KMS-11 (cell line): ENCODE measurements at regions not wholly inside any gene's neighbourhood (a gene's known extent, or its start where the extent isn't known, plus 50 kb on each side); places are given as distances from the start of the nearest gene placed in this dataset.

Experiments
- H2AFZ ChIP-seq: fragments of 200-600 bp; sonication (generic); 2 replicates; pipeline ENCODE4 v1.6.1; 2016; ENCODE audit warnings: antibody characterized with exemption, mixed run types, low read depth
- H3K27ac ChIP-seq: fragments of 200-600 bp; sonication (generic); 2 replicates; pipeline ENCODE4 v1.6.1; 2016; ENCODE audit warnings: mild to moderate bottlenecking, mixed run types
- H3K27me3 ChIP-seq: fragments of 200-600 bp; sonication (generic); 2 replicates; pipeline ENCODE4 v1.6.1; 2017; ENCODE audit warnings: mild to moderate bottlenecking, low read depth, mixed run types, moderate library complexity; ENCODE audit not compliant: insufficient read depth
- H3K36me3 ChIP-seq: fragments of 200-600 bp; sonication (generic); 2 replicates; pipeline ENCODE4 v1.6.1; 2017; ENCODE audit warnings: mild to moderate bottlenecking, mixed run types; ENCODE audit not compliant: insufficient read depth
- H3K4me1 ChIP-seq: fragments of 200-600 bp; sonication (generic); 2 replicates; pipeline ENCODE4 v1.6.1; 2016; ENCODE audit warnings: mild to moderate bottlenecking, low read depth, mixed run types; ENCODE audit not compliant: poor library complexity, severe bottlenecking
- H3K4me2 ChIP-seq: fragments of 200-600 bp; sonication (generic); 2 replicates; pipeline ENCODE4 v1.7.0; 2016; ENCODE audit warnings: mild to moderate bottlenecking, mixed run types
- H3K4me3 ChIP-seq: fragments of 200-600 bp; sonication (generic); IDR thresholded peaks from 2 replicates; pipeline ENCODE4 v1.6.1; 2017; ENCODE audit warnings: low read depth, low read length, mixed read lengths; ENCODE audit not compliant: insufficient read depth
- H3K79me2 ChIP-seq: fragments of 200-600 bp; sonication (generic); 2 replicates; pipeline ENCODE4 v1.6.1; 2016; ENCODE audit warnings: low read depth, mixed run types; ENCODE audit not compliant: insufficient read depth
- H3K9ac ChIP-seq: fragments of 200-600 bp; sonication (generic); 2 replicates; pipeline ENCODE4 v1.6.1; 2016; ENCODE audit warnings: mild to moderate bottlenecking, mixed run types
- H4K20me1 ChIP-seq: fragments of 200-600 bp; sonication (generic); 2 replicates; pipeline ENCODE4 v1.6.1; 2016; ENCODE audit warnings: mild to moderate bottlenecking, mixed run types; ENCODE audit not compliant: insufficient read depth
- CTCF ChIP-seq: fragments of 200-600 bp; sonication (generic); conservative IDR thresholded peaks from 2 replicates; pipeline ENCODE4 v1.6.1; 2017; ENCODE audit warnings: low read depth, mild to moderate bottlenecking, antibody characterized with exemption, low read length, moderate library complexity, mixed read lengths

DNA sequence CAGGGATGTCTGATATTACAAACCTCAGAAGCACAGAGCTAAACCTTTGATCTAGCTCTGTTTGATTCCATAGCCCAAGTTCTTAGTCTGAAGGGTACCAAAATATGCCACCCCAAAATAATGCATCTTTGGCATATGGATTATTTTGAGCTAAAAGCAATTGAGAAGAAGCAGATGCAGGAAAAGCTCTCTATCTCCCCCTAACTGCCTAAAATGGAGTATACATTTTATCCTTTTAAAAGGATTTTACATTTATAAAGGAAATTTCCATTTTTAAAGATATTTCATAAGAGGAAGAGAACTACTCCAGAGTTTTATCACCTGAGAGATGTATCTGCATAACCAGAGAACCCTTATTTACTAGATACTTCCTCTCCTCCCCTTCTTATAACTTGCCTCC is 158.7 kb downstream of the ZNF674 start:
- no peak overlapping the region for H3K27ac ChIP-seq
- no peaks in the 10 kb centered on the region for H4K20me1 ChIP-seq
- H3K4me1 ChIP-seq, result no peaks in the 10 kb centered on the region
- H3K4me3 ChIP-seq, result no peak overlapping the region
- H3K36me3 ChIP-seq, result no peaks in the 10 kb centered on the region
- no peaks in the 10 kb centered on the region for H3K27me3 ChIP-seq
- no peak overlapping the region for H3K4me2 ChIP-seq
- TF ChIP-seq CTCF, result peak; percentile 49; the same call in 1 of the 2 replicates
- H3K79me2 ChIP-seq, result no peaks in the 10 kb centered on the region
- H3K9ac ChIP-seq, result no peak overlapping the region
- no peak overlapping the region for H2AFZ ChIP-seq

DNA sequence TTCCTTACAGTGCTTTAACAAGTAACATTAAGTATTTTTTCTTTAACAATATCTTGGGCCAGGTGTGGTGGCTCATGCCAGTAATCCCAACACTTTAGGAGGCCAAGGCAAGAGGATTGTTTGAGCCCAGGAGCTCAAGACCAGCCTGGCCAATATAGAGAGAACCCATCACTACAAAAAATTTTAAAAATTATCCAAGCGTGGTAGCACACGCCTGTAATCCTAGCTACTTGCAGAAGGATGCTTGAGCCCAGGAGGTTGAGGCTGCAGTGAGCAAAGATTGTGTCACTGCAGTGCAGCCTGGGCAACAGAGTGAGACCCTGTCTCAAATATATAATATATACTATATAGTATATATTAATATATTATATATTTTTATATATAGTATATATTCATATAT is 162.2 kb downstream of the ZNF674 start:
- no peaks in the 10 kb centered on the region for H4K20me1 ChIP-seq
- no peak overlapping the region for H3K27ac ChIP-seq
- H3K36me3 ChIP-seq, result no peaks in the 10 kb centered on the region
- no peaks in the 10 kb centered on the region for H3K79me2 ChIP-seq
- no peaks in the 10 kb centered on the region for H3K4me1 ChIP-seq
- H3K4me3 ChIP-seq, result no peak overlapping the region
- no peak overlapping the region for H3K4me2 ChIP-seq
- no peak overlapping the region for H3K9ac ChIP-seq
- H3K27me3 ChIP-seq, result no peaks in the 10 kb centered on the region
- TF ChIP-seq CTCF, result no peak
- no peak overlapping the region for H2AFZ ChIP-seq

GRCh38 chrX:46382595-46382994 is 162.6 kb downstream of the ZNF674 start:
- Histone ChIP-seq H4K20me1 (no peaks in the 10 kb centered on the region), H3K4me3 (no peak overlapping the region), H3K4me2 (no peak overlapping the region), H3K9ac (no peak overlapping the region), H3K27ac (no peak overlapping the region), H3K4me1 (no peaks in the 10 kb centered on the region), H3K27me3 (no peaks in the 10 kb centered on the region), H3K79me2 (no peaks in the 10 kb centered on the region), H3K36me3 (no peaks in the 10 kb centered on the region), H2AFZ (no peak overlapping the region)
- TF ChIP-seq CTCF, result no peak

- no peaks in the 10 kb centered on the region for H4K20me1 ChIP-seq
- H3K4me3 ChIP-seq, result no peak overlapping the region
- no peaks in the 10 kb centered on the region for H3K79me2 ChIP-seq
- no peak overlapping the region for H3K9ac ChIP-seq
- no peak overlapping the region for H2AFZ ChIP-seq
- H3K27ac ChIP-seq, result no peak overlapping the region
- no peaks in the 10 kb centered on the region for H3K27me3 ChIP-seq
- no peak overlapping the region for H3K4me2 ChIP-seq
- no peaks in the 10 kb centered on the region for H3K36me3 ChIP-seq
- no peaks in the 10 kb centered on the region for H3K4me1 ChIP-seq
- TF ChIP-seq CTCF, result peak; percentile 33; the same call in 1 of the 2 replicates
Measured at GRCh38 chrX:46381630-46382029, 163.6 kb downstream of the ZNF674 start.
